ENCODE measurements at regions not wholly inside any gene's neighbourhood (a gene's known extent, or its start where the extent isn't known, plus 50 kb on each side); places are given as distances from the start of the nearest gene placed in this dataset.

GRCh38 chr1:4593106-4593505 is 61.3 kb upstream of the AJAP1 start:
- intact Hi-C loops (cut with micrococcal nuclease): no loop called here
- Histone ChIP-seq H3K27me3 (ENCODE audit: control insufficient read depth in 2 of 2, insufficient read depth in 2 of 2, low read length in 2 of 2) (no peaks in the 10 kb centered on the region), H3K4me2 (ENCODE audit: insufficient read depth, low read length) (no peak overlapping the region), H2AFZ (ENCODE audit: low read depth, low read length) (no peak overlapping the region), H3K4me1 (ENCODE audit: control insufficient read depth, extremely low read depth, insufficient read depth, low read length) (no peaks in the 10 kb centered on the region), H4K20me1 (replicated peaks; ENCODE audit: control insufficient read depth, extremely low read depth, insufficient read depth, low read length) (no peaks in the 10 kb centered on the region), H3K36me3 (ENCODE audit: control insufficient read depth in 2 of 2, extremely low read depth in 1 of 2, insufficient read depth in 2 of 2, low read length in 2 of 2) (no peaks in the 10 kb centered on the region), H3K9ac (replicated peaks; ENCODE audit: extremely low read depth, insufficient read depth, low read length) (no peak overlapping the region), H3K4me3 (replicated peaks in 1 of 3; ENCODE audit: insufficient read depth in 1 of 3, low read depth in 1 of 3, low read length in 3 of 3) (no peak overlapping the region), H3K9me1 (replicated peaks; ENCODE audit: control insufficient read depth, extremely low read depth, insufficient read depth, low read length) (no peaks in the 10 kb centered on the region), H3K9me3 (replicated peaks; ENCODE audit: control insufficient read depth, insufficient read depth, low read length) (peaks cover 5% of the 10 kb centered on the region), H3K79me2 (ENCODE audit: control insufficient read depth, insufficient read depth, low read length) (no peaks in the 10 kb centered on the region), H3K27ac (ENCODE audit: insufficient read depth, low read depth, low read length) (no peak overlapping the region)
- FAIRE-seq (no peak), DNase-seq (ENCODE audit: low read depth, low spot score) (no peak)
- no peak for TF ChIP-seq CTCF (IDR thresholded peaks at IDR 0.05; ENCODE audit: extremely low read depth in 1 of 2, insufficient read depth in 1 of 2, low read depth in 1 of 2, low read length in 2 of 2)
- no peak for TF ChIP-seq GATA2 (IDR thresholded peaks at IDR 0.05; ENCODE audit: insufficient read depth, insufficient read length, low read depth, low read length)
- no peak for TF ChIP-seq POLR2AphosphoS5 (IDR thresholded peaks at IDR 0.05; ENCODE audit: insufficient read depth, low read depth, low read length)
- TF ChIP-seq EZH2 (IDR thresholded peaks at IDR 0.05; ENCODE audit: borderline replicate concordance, low read depth, low read length, severe bottlenecking): no peak
- TF ChIP-seq FOS (IDR thresholded peaks at IDR 0.05; ENCODE audit: borderline replicate concordance, insufficient read depth, low read length): no peak
- TF ChIP-seq MAX (IDR thresholded peaks at IDR 0.05; ENCODE audit: insufficient read depth, insufficient read length): no peak
- TF ChIP-seq MYC (IDR thresholded peaks at IDR 0.05; ENCODE audit: low read depth, low read length): no peak
- TF ChIP-seq POLR2A (IDR thresholded peaks at IDR 0.05; ENCODE audit: low read depth, low read length): no peak
- no peak for TF ChIP-seq JUN (IDR thresholded peaks at IDR 0.05; ENCODE audit: borderline replicate concordance, insufficient read depth, insufficient read length, low read depth)
- BruUV-seq (replicated peaks): no TSS peak
- ChIA-PET POLR2A (no interaction called here), CTCF (no interaction called here)
- dilution Hi-C loops (cut with MboI; ENCODE audit: extremely low pct_ligation_motif_present, low sequenced_read_pairs): no loop called here
